ENCODE measurements at regions not wholly inside any gene's neighbourhood (a gene's known extent, or its start where the extent isn't known, plus 50 kb on each side); places are given as distances from the start of the nearest gene placed in this dataset.
A peak's percentile ranks its signal among the peaks of the same experiment; 100 is the strongest.

DNA sequence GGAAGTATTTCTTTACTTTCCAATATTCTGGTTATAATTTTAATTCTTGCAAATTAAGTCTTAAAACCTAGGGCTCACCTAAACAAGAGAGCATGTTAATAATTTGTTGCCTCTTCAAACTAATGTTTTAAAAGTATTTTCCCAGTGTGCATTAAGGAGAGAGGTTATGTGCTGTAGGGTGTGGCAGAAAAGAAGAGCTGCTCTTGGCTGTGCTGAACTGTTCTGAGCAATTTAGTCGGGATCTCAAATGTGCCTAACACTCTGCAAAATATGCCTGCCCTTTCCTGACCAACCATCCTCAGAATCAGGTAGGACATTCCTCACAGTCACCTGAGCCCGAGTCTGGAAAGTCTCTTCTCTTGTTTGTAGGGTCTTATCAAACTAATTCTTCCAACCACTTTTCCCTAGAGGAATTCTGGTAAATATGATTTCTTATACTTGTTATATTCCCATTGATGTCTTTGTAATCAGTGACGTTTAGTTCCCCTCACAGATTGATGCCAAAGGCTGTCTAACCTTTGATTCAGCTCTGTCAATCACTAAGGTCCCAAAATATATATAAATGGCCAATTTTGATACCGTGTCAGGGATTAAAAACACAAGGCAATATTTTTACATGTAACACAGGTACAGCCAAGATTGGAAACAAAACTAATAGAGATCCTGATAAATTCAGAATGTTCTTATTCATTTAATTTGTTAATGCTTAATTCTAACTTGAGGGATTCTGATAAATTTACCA, 298.4 kb downstream of the ADGB start:
- intact Hi-C loops (cut with micrococcal nuclease): no loop called here

DNA sequence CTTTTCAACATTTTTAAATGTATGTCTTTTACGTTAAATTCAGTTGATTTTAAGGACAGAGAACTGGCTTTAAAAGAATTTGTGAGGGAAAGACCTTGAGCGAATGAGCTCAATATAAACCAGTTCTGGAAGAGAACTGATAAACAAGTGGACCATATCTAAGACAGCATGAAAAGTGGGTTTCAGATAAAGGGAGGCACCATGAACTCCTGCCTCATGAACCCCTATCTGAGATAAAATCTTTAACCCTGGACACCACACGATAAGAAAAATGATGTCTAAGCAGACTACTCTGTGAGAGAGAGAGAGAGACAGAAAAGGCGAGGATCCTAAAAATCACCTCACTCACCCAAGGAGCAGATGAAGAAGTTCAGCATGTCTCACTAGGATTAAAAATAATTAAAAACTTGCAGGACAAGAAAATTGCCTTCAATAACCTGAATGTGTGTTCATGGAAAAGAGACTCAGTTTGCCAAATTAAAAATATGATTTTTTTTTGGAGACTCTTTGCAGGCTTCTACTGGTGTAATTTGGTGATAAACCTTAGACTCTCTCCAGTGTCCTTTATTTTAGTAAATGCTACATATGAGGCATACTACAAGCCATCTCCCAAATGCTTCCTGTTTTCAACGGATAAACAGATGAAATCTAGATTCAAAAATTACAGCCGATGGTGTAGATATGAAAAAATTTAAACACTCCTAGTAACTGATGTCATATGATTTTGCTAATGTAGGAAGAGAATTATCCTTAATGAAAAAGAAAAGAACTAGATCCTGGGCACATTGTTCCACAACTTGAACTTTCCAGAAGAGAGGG, 299.5 kb downstream of the ADGB start:
- ATAC-seq: peak; percentile 51
- Histone ChIP-seq H3K4me3 (ENCODE audit: low read length) (no peak overlapping the region), H3K27ac (ENCODE audit: low read depth, low read length) (no peak overlapping the region), H3K36me3 (ENCODE audit: control insufficient read depth in 2 of 3, insufficient read depth in 3 of 3, low read length in 3 of 3) (no peaks in the 10 kb centered on the region), H3K9me3 (ENCODE audit: control insufficient read depth in 2 of 3, low read length in 3 of 3) (no peaks in the 10 kb centered on the region), H3K4me1 (ENCODE audit: control insufficient read depth in 2 of 2, insufficient read depth in 2 of 2, low read length in 2 of 2) (no peaks in the 10 kb centered on the region), H3K27me3 (ENCODE audit: control insufficient read depth in 2 of 2, insufficient read depth in 2 of 2, low read length in 2 of 2) (no peaks in the 10 kb centered on the region)
- intact Hi-C loops (cut with micrococcal nuclease): no loop called here
- Mint-ChIP-seq H3K36me3 (peaks cover 0 to 1% (median 0%) of the 10 kb centered on the region in 5 donors), H3K27me3 (peaks cover 3 to 17% (median 8%) of the 10 kb centered on the region in 5 donors), H3K27ac (no peak overlapping the region), H3K9me3 (no peaks in the 10 kb centered on the region), H3K4me3 (no peak overlapping the region), H3K4me1 (peaks cover 0 to 2% (median 0%) of the 10 kb centered on the region in 7 donors)
- POLR2A ChIA-PET: no interaction called here
- CTCF ChIA-PET: no interaction called here
- DNase-seq: no peak

More for the DNA sequence above, 298.4 kb downstream of the ADGB start:
- Histone ChIP-seq H3K36me3 (ENCODE audit: control insufficient read depth in 2 of 3, insufficient read depth in 3 of 3, low read length in 3 of 3) (no peaks in the 10 kb centered on the region), H3K4me1 (ENCODE audit: control insufficient read depth in 2 of 2, insufficient read depth in 2 of 2, low read length in 2 of 2) (no peaks in the 10 kb centered on the region), H3K9me3 (ENCODE audit: control insufficient read depth in 2 of 3, low read length in 3 of 3) (no peaks in the 10 kb centered on the region), H3K4me3 (ENCODE audit: low read length) (no peak overlapping the region), H3K27me3 (ENCODE audit: control insufficient read depth in 2 of 2, insufficient read depth in 2 of 2, low read length in 2 of 2) (no peaks in the 10 kb centered on the region), H3K27ac (ENCODE audit: low read depth, low read length) (no peak overlapping the region)
- H3K4me1 Mint-ChIP-seq: peaks cover 0 to 5% (median 0%) of the 10 kb centered on the region in 7 donors
- no peak for ATAC-seq
- peaks cover 0 to 2% (median 0%) of the 10 kb centered on the region in 11 donors for H3K9me3 Mint-ChIP-seq
- H3K27me3 Mint-ChIP-seq: peaks cover 3 to 17% (median 8%) of the 10 kb centered on the region in 5 donors
- CTCF ChIA-PET: interaction anchor here (0.6 kb wide), 1 partner anchor 742 kb away, joined by 3 read pairs; no protein-coding TSS in a partner anchor
- DNase-seq: no peak
- peaks cover 0 to 1% (median 0%) of the 10 kb centered on the region in 5 donors for H3K36me3 Mint-ChIP-seq
- POLR2A ChIA-PET: no interaction called here
- H3K4me3 Mint-ChIP-seq: no peak overlapping the region
- no peak overlapping the region for H3K27ac Mint-ChIP-seq

DNA sequence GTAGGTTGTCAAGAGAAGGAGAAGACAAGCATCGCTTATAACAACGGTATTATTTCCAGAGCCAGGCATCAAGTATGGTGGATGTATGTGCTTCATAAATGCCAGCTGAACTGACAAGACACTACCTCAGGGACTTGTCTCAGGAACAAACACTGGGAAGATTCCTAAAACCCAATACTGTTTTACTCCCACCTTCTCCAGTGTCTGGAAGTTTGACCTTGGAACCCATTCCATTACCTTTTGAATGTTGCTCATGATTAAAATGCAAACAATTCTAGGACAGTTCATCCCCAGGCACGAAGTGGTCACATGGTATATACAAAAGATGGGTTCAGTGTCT, 300.1 kb downstream of the ADGB start:
- no peak overlapping the region for H3K4me3 Mint-ChIP-seq
- ATAC-seq (no peak), DNase-seq (no peak)
- H3K27me3 Mint-ChIP-seq: peaks cover 3 to 17% (median 8%) of the 10 kb centered on the region in 5 donors
- no peak overlapping the region for H3K27ac Mint-ChIP-seq
- no peaks in the 10 kb centered on the region for H3K36me3 ChIP-seq (ENCODE audit: control insufficient read depth in 2 of 3, insufficient read depth in 3 of 3, low read length in 3 of 3)
- peaks cover 0 to 1% (median 0%) of the 10 kb centered on the region in 5 donors for H3K36me3 Mint-ChIP-seq
- CTCF ChIA-PET: no interaction called here
- no peak overlapping the region for H3K27ac ChIP-seq (ENCODE audit: low read depth, low read length)
- POLR2A ChIA-PET: no interaction called here
- no peaks in the 10 kb centered on the region for H3K27me3 ChIP-seq (ENCODE audit: control insufficient read depth in 2 of 2, insufficient read depth in 2 of 2, low read length in 2 of 2)
- no peaks in the 10 kb centered on the region for H3K9me3 ChIP-seq (ENCODE audit: control insufficient read depth in 2 of 3, low read length in 3 of 3)
- intact Hi-C loops (cut with micrococcal nuclease): no loop called here
- H3K4me1 ChIP-seq (ENCODE audit: control insufficient read depth in 2 of 2, insufficient read depth in 2 of 2, low read length in 2 of 2): no peaks in the 10 kb centered on the region
- H3K4me1 Mint-ChIP-seq: peaks cover 0 to 2% (median 0%) of the 10 kb centered on the region in 7 donors
- H3K9me3 Mint-ChIP-seq: no peaks in the 10 kb centered on the region
- no peak overlapping the region for H3K4me3 ChIP-seq (ENCODE audit: low read length)

DNA sequence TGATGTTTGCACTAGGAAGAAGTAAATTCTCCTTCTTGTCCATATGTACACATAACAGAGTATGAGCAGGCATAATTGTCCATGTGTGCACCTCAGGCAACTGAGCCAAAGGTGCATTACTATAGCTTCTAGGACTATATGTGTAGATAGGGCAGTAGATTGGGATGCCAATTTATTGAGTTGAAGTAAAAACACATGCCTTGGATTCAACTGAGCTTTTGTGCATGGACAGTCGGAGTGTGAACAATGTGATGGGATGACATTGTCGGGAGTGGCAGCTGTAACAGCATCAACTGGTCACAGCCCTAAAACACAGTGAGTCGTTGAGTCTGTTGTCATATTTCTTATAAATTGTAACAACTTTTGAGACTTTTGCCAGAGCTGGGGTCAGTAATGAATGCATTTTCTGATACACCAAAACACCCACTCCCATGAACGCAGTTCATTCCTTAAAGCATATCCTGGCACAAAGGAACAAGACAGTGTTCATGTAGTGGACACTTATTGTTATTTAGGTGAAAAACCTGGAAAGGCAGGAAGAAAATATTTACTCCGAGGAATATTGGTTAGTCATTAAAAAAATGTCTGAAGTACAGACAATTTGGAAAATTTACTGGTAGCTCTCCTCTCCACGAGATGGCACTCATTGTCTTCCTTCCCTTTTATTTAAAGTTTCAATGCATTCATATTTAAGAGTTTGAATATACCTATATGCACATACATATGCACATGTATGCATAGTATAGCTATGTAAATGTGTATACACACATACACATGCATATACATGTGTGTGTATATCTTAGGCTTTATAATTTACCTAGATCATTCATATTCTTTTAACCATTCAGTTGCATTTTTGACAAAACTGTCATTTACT, 302.0 kb upstream of the STXBP5 start:
- ChIA-PET CTCF (interaction anchor here (0.9 to 4.5 kb wide), 3 partner anchors 366 to 383 kb away, joined by 3 to 15 read pairs (median 4); no protein-coding TSS in a partner anchor), POLR2A (no interaction called here)
- Mint-ChIP-seq H3K4me3 (no peak overlapping the region), H3K27me3 (peaks cover 0 to 4% (median 0%) of the 10 kb centered on the region in 5 donors), H3K36me3 (peaks cover 0 to 1% (median 0%) of the 10 kb centered on the region in 5 donors), H3K4me1 (peaks cover 0 to 2% (median 0%) of the 10 kb centered on the region in 7 donors), H3K9me3 (no peaks in the 10 kb centered on the region), H3K27ac (peak overlapping the region in 1 of 9 donors; percentile 7)
- intact Hi-C loops (cut with micrococcal nuclease): loop anchor here in 1 of 2 donors (1.0 kb wide), 3 partner anchors 320 to 481 kb away; no protein-coding TSS in a partner anchor
- Histone ChIP-seq H3K36me3 (ENCODE audit: control insufficient read depth in 2 of 3, insufficient read depth in 3 of 3, low read length in 3 of 3) (no peaks in the 10 kb centered on the region), H3K9me3 (ENCODE audit: control insufficient read depth in 2 of 3, low read length in 3 of 3) (no peaks in the 10 kb centered on the region), H3K4me1 (ENCODE audit: control insufficient read depth in 2 of 2, insufficient read depth in 2 of 2, low read length in 2 of 2) (no peaks in the 10 kb centered on the region), H3K4me3 (ENCODE audit: low read length) (no peak overlapping the region), H3K27me3 (ENCODE audit: control insufficient read depth in 2 of 2, insufficient read depth in 2 of 2, low read length in 2 of 2) (peaks cover 0 to 5% of the 10 kb centered on the region in 2 donors), H3K27ac (ENCODE audit: low read depth, low read length) (no peak overlapping the region)
- ATAC-seq (peak; percentile 32), DNase-seq (peak in 1 of 9 donors; percentile 12)

DNA sequence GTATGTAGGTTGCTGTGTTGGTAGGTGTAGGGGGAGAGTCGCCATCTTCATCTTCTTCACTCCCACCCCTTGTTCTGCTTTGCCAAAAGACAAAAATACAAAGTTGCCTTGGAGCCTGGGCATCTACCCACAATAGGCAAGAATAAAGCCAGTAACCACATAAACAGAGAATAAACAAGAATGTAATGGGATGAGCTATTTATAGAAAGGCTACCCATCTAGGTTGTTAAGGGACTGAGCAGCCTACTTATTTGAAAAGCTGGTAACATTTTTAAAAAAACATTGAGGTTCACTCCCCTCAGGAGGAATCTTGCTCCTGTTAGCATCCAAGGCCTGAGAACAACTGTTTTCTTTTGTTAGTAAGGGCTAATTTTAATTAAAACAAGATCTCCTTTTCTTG, 301.4 kb upstream of the STXBP5 start:
- no peaks in the 10 kb centered on the region for H3K4me1 ChIP-seq (ENCODE audit: control insufficient read depth in 2 of 2, insufficient read depth in 2 of 2, low read length in 2 of 2)
- no peak overlapping the region for H3K4me3 ChIP-seq (ENCODE audit: low read length)
- H3K4me3 Mint-ChIP-seq: no peak overlapping the region
- H3K27ac ChIP-seq (ENCODE audit: low read depth, low read length): no peak overlapping the region
- no peaks in the 10 kb centered on the region for H3K9me3 Mint-ChIP-seq
- peaks cover 0 to 4% (median 0%) of the 10 kb centered on the region in 5 donors for H3K27me3 Mint-ChIP-seq
- no peak overlapping the region for H3K27ac Mint-ChIP-seq
- DNase-seq: no peak
- intact Hi-C loops (cut with micrococcal nuclease): loop anchor here in 1 of 2 donors (1.0 kb wide), 3 partner anchors 319 to 480 kb away; no protein-coding TSS in a partner anchor
- no peaks in the 10 kb centered on the region for H3K36me3 ChIP-seq (ENCODE audit: control insufficient read depth in 2 of 3, insufficient read depth in 3 of 3, low read length in 3 of 3)
- ChIA-PET POLR2A (no interaction called here), CTCF (interaction anchor here (0.9 to 4.5 kb wide), 3 partner anchors 366 to 383 kb away, joined by 3 to 15 read pairs (median 4); no protein-coding TSS in a partner anchor)
- peaks cover 0 to 5% of the 10 kb centered on the region in 2 donors for H3K27me3 ChIP-seq (ENCODE audit: control insufficient read depth in 2 of 2, insufficient read depth in 2 of 2, low read length in 2 of 2)
- H3K9me3 ChIP-seq (ENCODE audit: control insufficient read depth in 2 of 3, low read length in 3 of 3): no peaks in the 10 kb centered on the region
- peaks cover 0 to 1% (median 0%) of the 10 kb centered on the region in 5 donors for H3K36me3 Mint-ChIP-seq
- H3K4me1 Mint-ChIP-seq: peaks cover 0 to 2% (median 0%) of the 10 kb centered on the region in 7 donors
- ATAC-seq: no peak

DNA sequence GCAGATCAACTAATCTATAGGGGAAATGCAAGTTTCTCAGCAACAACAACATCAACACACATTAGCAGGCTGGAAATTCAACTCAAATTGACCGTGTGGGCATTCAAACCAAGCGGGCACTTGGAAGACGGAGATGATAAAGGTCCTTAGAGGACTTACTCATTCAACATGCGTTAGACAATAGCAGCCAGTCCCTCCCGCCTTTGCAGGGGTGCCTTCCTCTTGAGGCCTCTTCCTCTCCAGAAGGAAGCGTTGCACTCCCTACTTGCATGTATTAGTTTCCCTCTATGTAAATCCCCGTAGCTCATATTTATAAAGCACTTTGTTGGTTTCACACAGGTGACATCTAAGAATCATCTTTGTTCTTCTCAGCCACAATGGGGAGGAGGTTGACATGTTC, 300.8 kb upstream of the STXBP5 start:
- no peaks in the 10 kb centered on the region for H3K9me3 Mint-ChIP-seq
- no peak overlapping the region for H3K27ac Mint-ChIP-seq
- ATAC-seq (no peak), DNase-seq (no peak)
- peaks cover 0 to 5% of the 10 kb centered on the region in 2 donors for H3K27me3 ChIP-seq (ENCODE audit: control insufficient read depth in 2 of 2, insufficient read depth in 2 of 2, low read length in 2 of 2)
- peaks cover 0 to 1% (median 0%) of the 10 kb centered on the region in 5 donors for H3K36me3 Mint-ChIP-seq
- no peak overlapping the region for H3K4me3 Mint-ChIP-seq
- no peak overlapping the region for H3K27ac ChIP-seq (ENCODE audit: low read depth, low read length)
- no peaks in the 10 kb centered on the region for H3K36me3 ChIP-seq (ENCODE audit: control insufficient read depth in 2 of 3, insufficient read depth in 3 of 3, low read length in 3 of 3)
- no peaks in the 10 kb centered on the region for H3K9me3 ChIP-seq (ENCODE audit: control insufficient read depth in 2 of 3, low read length in 3 of 3)
- intact Hi-C loops (cut with micrococcal nuclease): no loop called here
- CTCF ChIA-PET: interaction anchor here (0.9 to 4.5 kb wide), 3 partner anchors 365 to 382 kb away, joined by 4 to 15 read pairs (median 9); no protein-coding TSS in a partner anchor
- peaks cover 0 to 3% (median 0%) of the 10 kb centered on the region in 5 donors for H3K27me3 Mint-ChIP-seq
- H3K4me3 ChIP-seq (ENCODE audit: low read length): no peak overlapping the region
- POLR2A ChIA-PET: no interaction called here
- H3K4me1 ChIP-seq (ENCODE audit: control insufficient read depth in 2 of 2, insufficient read depth in 2 of 2, low read length in 2 of 2): no peaks in the 10 kb centered on the region
- H3K4me1 Mint-ChIP-seq: peaks cover 0 to 2% (median 0%) of the 10 kb centered on the region in 7 donors
